Activated naive CD4-positive, alpha-beta T cell treated with anti-CD3 and anti-CD28 coated beads for 36 hours (primary cell): ENCODE measurements at regions not wholly inside any gene's neighbourhood (a gene's known extent, or its start where the extent isn't known, plus 50 kb on each side); places are given as distances from the start of the nearest gene placed in this dataset.

Experiments used
- CTCF ChIA-PET: fragments of 350-600 bp; sonication (Branson Sonifier 250); formaldehyde crosslinking; loops from one replicate; lab custom pipeline; 2021; ENCODE audit warnings: antibody characterized with exemption; lab: Charles Lee
- DNase-seq: peaks from one replicate; pipeline ENCODE4 v3.0.0-alpha.2; 2020
- H3K27ac Mint-ChIP-seq: one replicate; pipeline ENCODE4 v1.8.0; 2021; ENCODE audit warnings: mild to moderate bottlenecking, mixed read lengths
- H3K27me3 Mint-ChIP-seq: one replicate; pipeline ENCODE4 v1.8.0; 2021; ENCODE audit warnings: low read depth, mixed read lengths
- H3K36me3 Mint-ChIP-seq: one replicate; pipeline ENCODE4 v1.8.0; 2021; ENCODE audit warnings: low read depth, mixed read lengths
- H3K4me1 Mint-ChIP-seq: one replicate; pipeline ENCODE4 v1.8.0; 2021; ENCODE audit warnings: low read depth, mixed read lengths
- H3K4me3 Mint-ChIP-seq: one replicate; pipeline ENCODE4 v1.8.0; 2021; ENCODE audit warnings: mild to moderate bottlenecking, moderate library complexity, mixed read lengths
- H3K9me3 Mint-ChIP-seq: one replicate; pipeline ENCODE4 v1.8.0; 2021; ENCODE audit warnings: mixed read lengths
- intact Hi-C: fragments of 100-400 bp; cut with micrococcal nuclease; formaldehyde crosslinking; loops from one replicate; pipeline ENCODE4 v1.15.1; 2023

DNA sequence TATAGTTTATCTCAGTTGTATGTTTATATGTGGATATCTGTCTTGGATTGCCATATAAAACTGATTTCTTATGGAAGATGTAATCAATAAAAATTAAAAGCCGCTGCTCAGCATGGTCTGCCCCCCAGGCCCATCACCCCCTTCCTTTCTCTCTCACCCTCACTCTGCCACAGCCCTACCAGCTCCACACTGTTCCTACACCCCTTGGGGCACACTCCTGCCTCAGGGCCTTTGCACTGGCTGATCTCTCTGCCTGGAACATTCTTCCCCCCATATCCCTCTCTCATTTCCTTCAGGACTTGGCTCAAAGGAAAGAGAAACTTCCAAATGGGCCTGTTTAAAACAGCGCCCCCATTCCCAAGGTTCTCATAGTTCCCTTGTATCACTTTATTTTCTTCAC is 63.1 kb downstream of the LRRC32 start:
- intact Hi-C loops, result no loop called here
- H3K36me3 Mint-ChIP-seq, result no peaks in the 10 kb centered on the region
- no peak for DNase-seq
- no peak overlapping the region for H3K27ac Mint-ChIP-seq
- CTCF ChIA-PET, result no interaction called here
- H3K27me3 Mint-ChIP-seq, result peaks cover 4% of the 10 kb centered on the region
- H3K9me3 Mint-ChIP-seq, result no peaks in the 10 kb centered on the region
- H3K4me3 Mint-ChIP-seq, result no peak overlapping the region
- no peaks in the 10 kb centered on the region for H3K4me1 Mint-ChIP-seq

DNA sequence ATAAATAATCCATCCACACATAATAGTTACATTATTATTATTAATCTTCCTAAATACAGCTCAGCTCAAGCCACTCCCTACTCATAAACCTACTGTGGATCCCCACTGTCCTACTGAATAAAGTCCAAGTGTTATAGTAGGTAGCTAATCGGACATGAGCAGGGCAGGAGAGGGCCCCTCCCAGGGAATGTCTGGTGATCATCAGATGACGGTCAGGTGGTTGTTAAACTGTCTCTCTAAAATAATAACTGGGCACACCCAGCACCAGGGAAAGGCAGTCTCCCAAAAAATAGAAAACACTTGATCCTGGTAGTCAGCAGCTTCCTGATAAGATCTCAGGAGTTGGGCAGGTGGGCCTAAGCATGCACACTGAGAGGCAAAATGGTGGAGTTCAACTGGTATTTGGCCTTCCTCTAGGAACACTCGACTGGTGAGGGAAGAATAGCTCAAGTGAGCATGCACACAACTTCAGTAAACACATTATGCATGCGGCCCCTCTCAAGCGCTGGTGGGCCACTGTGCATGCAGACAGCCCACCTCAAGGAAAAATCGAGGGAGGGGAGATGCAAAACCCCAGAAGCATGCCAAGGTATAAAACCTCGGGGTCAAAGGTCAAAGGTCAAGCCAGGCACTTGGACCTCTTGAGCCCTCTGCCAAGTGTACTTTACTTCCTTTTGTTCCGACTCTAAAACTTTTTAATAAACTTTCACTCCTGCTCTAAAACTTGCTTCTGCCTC is 65.0 kb downstream of the LRRC32 start:
- no peaks in the 10 kb centered on the region for H3K9me3 Mint-ChIP-seq
- peaks cover 6% of the 10 kb centered on the region for H3K27me3 Mint-ChIP-seq
- intact Hi-C loops, result no loop called here
- CTCF ChIA-PET, result interaction anchor here (1.0 to 1.3 kb wide), 2 partner anchors 13 to 116 kb away, joined by 3 read pairs; no protein-coding TSS in a partner anchor
- no peaks in the 10 kb centered on the region for H3K36me3 Mint-ChIP-seq
- DNase-seq, result no peak
- H3K4me1 Mint-ChIP-seq, result no peaks in the 10 kb centered on the region
- H3K4me3 Mint-ChIP-seq, result no peak overlapping the region
- no peak overlapping the region for H3K27ac Mint-ChIP-seq

DNA sequence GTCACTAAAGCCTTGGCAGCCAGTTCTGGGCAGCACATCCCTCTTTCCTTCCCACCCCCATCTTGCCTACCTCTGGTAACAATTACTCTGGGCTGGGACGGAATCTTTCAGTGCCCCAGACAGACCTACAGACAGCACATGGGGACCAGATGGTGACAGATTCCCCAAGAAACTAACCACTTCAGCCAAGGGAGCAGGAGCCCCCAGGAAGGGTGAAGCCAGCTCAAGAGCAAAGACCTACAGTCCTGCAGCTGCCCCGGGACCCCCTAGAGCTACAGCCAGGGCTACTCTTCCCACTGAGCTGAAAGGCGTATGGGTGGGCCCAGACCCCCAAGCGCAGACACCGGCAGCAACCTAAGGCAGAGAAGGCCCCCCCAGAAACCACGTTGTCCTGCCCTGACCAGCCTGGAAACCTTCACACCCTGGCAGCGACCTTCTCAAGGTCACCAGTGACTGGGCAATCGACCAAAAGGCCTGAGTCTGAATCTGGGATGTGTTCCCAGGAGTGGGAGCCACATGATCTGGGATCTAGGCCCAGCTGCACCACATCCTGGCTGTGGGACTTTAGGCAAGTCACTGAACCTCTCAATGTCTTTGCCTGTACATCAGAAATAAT is 65.8 kb downstream of the LRRC32 start:
- intact Hi-C loops, result no loop called here
- Mint-ChIP-seq H3K36me3 (no peaks in the 10 kb centered on the region), H3K27me3 (peaks cover 7% of the 10 kb centered on the region), H3K4me1 (no peaks in the 10 kb centered on the region), H3K9me3 (no peaks in the 10 kb centered on the region), H3K4me3 (no peak overlapping the region), H3K27ac (no peak overlapping the region)
- no peak for DNase-seq
- CTCF ChIA-PET, result interaction anchor here (0.6 to 1.3 kb wide), 3 partner anchors 13 to 117 kb away, joined by 3 read pairs; no protein-coding TSS in a partner anchor

DNA sequence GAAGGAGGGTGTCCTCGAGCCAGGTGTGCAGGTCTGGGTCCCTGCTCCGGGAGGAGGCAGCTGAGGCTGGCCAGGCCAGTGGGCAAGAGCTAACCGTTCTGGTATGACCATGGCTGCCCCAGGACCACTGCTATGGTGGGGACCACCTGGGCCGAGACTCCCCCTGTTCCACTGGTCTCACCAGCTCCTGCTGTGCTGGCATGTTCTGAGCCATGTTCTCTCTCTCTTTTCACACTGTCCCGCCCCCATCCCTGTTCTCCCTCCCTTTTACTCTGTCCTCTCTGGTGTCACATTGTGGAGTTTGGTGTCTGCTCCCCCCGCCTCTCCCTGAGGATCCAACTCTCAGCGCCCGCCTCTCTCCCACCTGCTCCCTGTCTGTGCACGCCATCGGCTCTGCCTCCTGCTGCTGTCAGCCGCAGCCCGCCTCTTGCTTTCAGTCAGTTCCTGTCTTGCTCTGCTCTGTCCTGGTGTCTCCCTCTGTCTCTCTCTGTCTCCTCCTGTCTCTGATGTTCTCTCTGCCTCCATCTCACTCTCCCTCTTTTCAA is 66.4 kb downstream of the LRRC32 start:
- Mint-ChIP-seq H3K9me3 (no peaks in the 10 kb centered on the region), H3K4me3 (no peak overlapping the region), H3K27ac (no peak overlapping the region), H3K27me3 (peaks cover 7% of the 10 kb centered on the region), H3K4me1 (no peaks in the 10 kb centered on the region), H3K36me3 (no peaks in the 10 kb centered on the region)
- CTCF ChIA-PET, result interaction anchor here (0.6 kb wide), 1 partner anchor 53 kb away, joined by 3 read pairs; no protein-coding TSS in a partner anchor
- intact Hi-C loops, result no loop called here
- no peak for DNase-seq

DNA sequence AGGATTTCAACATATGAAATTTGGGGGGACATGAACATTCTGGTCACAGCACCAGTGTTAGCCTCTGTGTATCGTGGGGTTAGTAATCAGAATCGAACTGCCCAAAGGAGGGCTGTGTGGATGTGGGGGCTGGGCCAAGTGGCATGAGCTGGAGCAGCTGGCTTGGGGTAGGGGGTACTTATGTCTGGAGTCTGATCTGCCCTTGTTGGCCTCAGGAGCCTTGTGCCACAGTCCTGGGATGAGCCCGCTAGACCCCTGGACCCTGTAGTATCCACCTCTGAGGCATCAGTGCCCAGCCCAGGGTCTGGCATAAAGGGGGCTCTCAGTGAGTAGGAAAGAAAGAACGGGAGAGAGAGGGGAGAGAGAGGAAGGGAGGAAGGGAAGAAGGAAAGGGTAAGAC is 67.3 kb downstream of the LRRC32 start:
- CTCF ChIA-PET, result no interaction called here
- no peaks in the 10 kb centered on the region for H3K36me3 Mint-ChIP-seq
- intact Hi-C loops, result no loop called here

More for the DNA sequence above, 67.3 kb downstream of the LRRC32 start:
- Mint-ChIP-seq H3K27me3 (peaks cover 7% of the 10 kb centered on the region), H3K4me1 (no peaks in the 10 kb centered on the region), H3K4me3 (no peak overlapping the region), H3K27ac (no peak overlapping the region), H3K9me3 (no peaks in the 10 kb centered on the region)
- DNase-seq, result no peak
